Esophagus mucosa (tissue), 1 donor: ENCODE measurements at regions not wholly inside any gene's neighbourhood (a gene's known extent, or its start where the extent isn't known, plus 50 kb on each side); places are given as distances from the start of the nearest gene placed in this dataset.
"Not testable (repeated sequence)": the region's sequence is repeated elsewhere in the genome, so short reads cannot be mapped to it uniquely, and the experiment has no call there.

ENCODE experiments used
- ATAC-seq: fragments of 200-7000 bp; cut with Tn5 transposase; one replicate; pipeline ENCODE4 v1.9.1; 2020
- donor health status: DM: yes; HTN: yes; CAD: no.

GRCh38 chr20:11467436-11467835 is 450.3 kb upstream of the BTBD3 start:
- ATAC-seq, result no peak

- ATAC-seq, result no peak
Measured at GRCh38 chr20:11468880-11469279, 448.8 kb upstream of the BTBD3 start.

GRCh38 chr20:11469795-11470435 is 447.8 kb upstream of the BTBD3 start:
- ATAC-seq, result peak; percentile 28

- no peak for ATAC-seq
Measured at GRCh38 chr20:11473983-11474382, 443.7 kb upstream of the BTBD3 start.

- ATAC-seq, result no peak
Measured at GRCh38 chr20:11483697-11484096, 434.0 kb upstream of the BTBD3 start.

GRCh38 chr20:11484479-11484878 is 433.2 kb upstream of the BTBD3 start:
- ATAC-seq, result no peak

GRCh38 chr20:11492386-11492785 is 425.3 kb upstream of the BTBD3 start:
- no peak for ATAC-seq

- peak; percentile 57 for ATAC-seq
Measured at GRCh38 chr20:11492846-11493245, 424.8 kb upstream of the BTBD3 start.

GRCh38 chr20:11496380-11496779 is 421.3 kb upstream of the BTBD3 start:
- no peak for ATAC-seq

GRCh38 chr20:11497545-11497944 is 420.1 kb upstream of the BTBD3 start:
- no peak for ATAC-seq

GRCh38 chr20:11499101-11499634 is 418.5 kb upstream of the BTBD3 start:
- peak; percentile 64 for ATAC-seq

- no peak for ATAC-seq
Measured at GRCh38 chr20:11502061-11502460, 415.6 kb upstream of the BTBD3 start.

GRCh38 chr20:11502671-11503070 is 415.0 kb upstream of the BTBD3 start:
- no peak for ATAC-seq

GRCh38 chr20:11509776-11510175 is 407.9 kb upstream of the BTBD3 start:
- no peak for ATAC-seq

- no peak for ATAC-seq
Measured at GRCh38 chr20:11511821-11512220, 405.9 kb upstream of the BTBD3 start.

GRCh38 chr20:11513241-11513745 is 404.4 kb upstream of the BTBD3 start:
- ATAC-seq, result not testable (repeated sequence)

GRCh38 chr20:11516448-11516847 is 401.2 kb upstream of the BTBD3 start:
- ATAC-seq, result no peak

- no peak for ATAC-seq
Measured at GRCh38 chr20:11520596-11520995, 397.1 kb upstream of the BTBD3 start.

- no peak for ATAC-seq
Measured at GRCh38 chr20:11521476-11522365, 396.0 kb upstream of the BTBD3 start.

GRCh38 chr20:11522366-11522741 is 395.3 kb upstream of the BTBD3 start:
- no peak for ATAC-seq

- peak; percentile 73 for ATAC-seq
Measured at GRCh38 chr20:11529047-11529446, 388.6 kb upstream of the BTBD3 start.

- ATAC-seq, result no peak
Measured at GRCh38 chr20:11537032-11537431, 380.7 kb upstream of the BTBD3 start.

- ATAC-seq, result no peak
Measured at GRCh38 chr20:11539450-11539849, 378.2 kb upstream of the BTBD3 start.

GRCh38 chr20:11540558-11540957 is 377.1 kb upstream of the BTBD3 start:
- no peak for ATAC-seq
